ENCODE measurements at regions not wholly inside any gene's neighbourhood (a gene's known extent, or its start where the extent isn't known, plus 50 kb on each side); places are given as distances from the start of the nearest gene placed in this dataset.

GRCh38 chr1:231091831-231092301, 51.8 kb upstream of the FAM89A start:
- H3K4me3 ChIP-seq (ENCODE audit: low read depth, low read length) = no peak overlapping the region
- TF ChIP-seq CTCF (IDR thresholded peaks at IDR 0.05; ENCODE audit: insufficient read depth, low read depth, low read length) = peak; percentile 75
- peak; percentile 62 for DNase-seq (ENCODE audit: low read depth)

- H3K4me3 ChIP-seq (ENCODE audit: low read depth, low read length) = no peak overlapping the region
- no peak for TF ChIP-seq CTCF (IDR thresholded peaks at IDR 0.05; ENCODE audit: insufficient read depth, low read depth, low read length)
- no peak for DNase-seq (ENCODE audit: low read depth)
Measured at GRCh38 chr1:231091415-231091814, 51.4 kb upstream of the FAM89A start.

Measured in fibroblast of villous mesenchyme (primary cell).